ENCODE measurements at regions not wholly inside any gene's neighbourhood (a gene's known extent, or its start where the extent isn't known, plus 50 kb on each side); places are given as distances from the start of the nearest gene placed in this dataset.

DNA sequence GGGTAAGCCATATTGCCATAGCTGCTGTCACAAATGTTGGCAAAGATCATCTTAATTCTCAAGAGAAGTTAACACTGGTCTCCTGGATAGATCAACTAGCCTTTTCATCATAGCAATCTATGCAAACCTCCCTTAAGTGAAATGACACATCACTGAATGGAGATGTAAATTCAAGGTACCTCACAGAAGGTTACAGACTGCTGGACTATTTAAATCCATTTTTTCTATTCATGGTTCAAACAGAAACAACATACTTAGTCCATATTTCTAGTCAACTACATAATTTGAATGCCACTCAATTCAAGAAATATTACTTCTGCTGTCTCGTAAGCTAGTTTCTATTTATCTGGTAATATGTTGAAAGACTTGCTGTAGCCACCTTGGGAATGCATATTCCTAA is 748.3 kb downstream of the C12orf50 start:
- ChIA-PET POLR2A (no interaction called here), CTCF (no interaction called here)
- TF ChIP-seq, protein P1, sequence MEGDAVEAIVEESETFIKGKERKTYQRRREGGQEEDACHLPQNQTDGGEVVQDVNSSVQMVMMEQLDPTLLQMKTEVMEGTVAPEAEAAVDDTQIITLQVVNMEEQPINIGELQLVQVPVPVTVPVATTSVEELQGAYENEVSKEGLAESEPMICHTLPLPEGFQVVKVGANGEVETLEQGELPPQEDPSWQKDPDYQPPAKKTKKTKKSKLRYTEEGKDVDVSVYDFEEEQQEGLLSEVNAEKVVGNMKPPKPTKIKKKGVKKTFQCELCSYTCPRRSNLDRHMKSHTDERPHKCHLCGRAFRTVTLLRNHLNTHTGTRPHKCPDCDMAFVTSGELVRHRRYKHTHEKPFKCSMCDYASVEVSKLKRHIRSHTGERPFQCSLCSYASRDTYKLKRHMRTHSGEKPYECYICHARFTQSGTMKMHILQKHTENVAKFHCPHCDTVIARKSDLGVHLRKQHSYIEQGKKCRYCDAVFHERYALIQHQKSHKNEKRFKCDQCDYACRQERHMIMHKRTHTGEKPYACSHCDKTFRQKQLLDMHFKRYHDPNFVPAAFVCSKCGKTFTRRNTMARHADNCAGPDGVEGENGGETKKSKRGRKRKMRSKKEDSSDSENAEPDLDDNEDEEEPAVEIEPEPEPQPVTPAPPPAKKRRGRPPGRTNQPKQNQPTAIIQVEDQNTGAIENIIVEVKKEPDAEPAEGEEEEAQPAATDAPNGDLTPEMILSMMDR (IDR thresholded peaks at IDR 0.05; ENCODE audit: insufficient read depth, low read depth, low read length), result no peak
- no peak for DNase-seq (ENCODE audit: low read depth)
- no peaks in the 10 kb centered on the region for H3K36me3 ChIP-seq (ENCODE audit: control insufficient read depth, insufficient read depth, low read length)
- no peaks in the 10 kb centered on the region for H3K27me3 ChIP-seq (ENCODE audit: control insufficient read depth, insufficient read depth, low read length)
- H3K4me3 ChIP-seq (ENCODE audit: low read depth, low read length), result no peak overlapping the region

DNA sequence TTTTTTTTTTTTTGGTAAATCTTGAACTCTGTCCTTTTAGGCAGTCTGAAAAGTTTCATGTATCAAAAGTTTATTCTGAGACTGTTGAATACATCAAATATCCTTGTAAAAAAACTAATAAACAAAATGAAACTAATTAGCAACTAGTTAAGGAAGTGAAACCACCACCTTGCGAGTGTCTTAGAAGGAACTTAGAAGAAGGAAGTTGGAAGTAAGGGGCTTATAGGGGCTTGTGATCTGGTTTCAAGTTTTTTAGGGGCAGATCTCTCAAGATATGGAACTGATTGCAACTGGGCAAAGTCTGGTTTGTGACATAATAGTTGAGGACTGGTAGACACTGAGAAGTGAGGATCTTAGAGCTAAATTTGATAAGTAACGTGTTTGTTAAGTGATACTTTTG is 748.8 kb downstream of the C12orf50 start:
- Histone ChIP-seq H3K4me3 (ENCODE audit: low read depth, low read length) (no peak overlapping the region), H3K27me3 (ENCODE audit: control insufficient read depth, insufficient read depth, low read length) (no peaks in the 10 kb centered on the region), H3K36me3 (ENCODE audit: control insufficient read depth, insufficient read depth, low read length) (no peaks in the 10 kb centered on the region)
- ChIA-PET CTCF (interaction anchor here (0.7 kb wide), 1 partner anchor 18 kb away, joined by 3 read pairs; no protein-coding TSS in a partner anchor), POLR2A (no interaction called here)
- DNase-seq (ENCODE audit: low read depth), result no peak
- TF ChIP-seq, protein P1 (IDR thresholded peaks at IDR 0.05; ENCODE audit: insufficient read depth, low read depth, low read length), result no peak

DNA sequence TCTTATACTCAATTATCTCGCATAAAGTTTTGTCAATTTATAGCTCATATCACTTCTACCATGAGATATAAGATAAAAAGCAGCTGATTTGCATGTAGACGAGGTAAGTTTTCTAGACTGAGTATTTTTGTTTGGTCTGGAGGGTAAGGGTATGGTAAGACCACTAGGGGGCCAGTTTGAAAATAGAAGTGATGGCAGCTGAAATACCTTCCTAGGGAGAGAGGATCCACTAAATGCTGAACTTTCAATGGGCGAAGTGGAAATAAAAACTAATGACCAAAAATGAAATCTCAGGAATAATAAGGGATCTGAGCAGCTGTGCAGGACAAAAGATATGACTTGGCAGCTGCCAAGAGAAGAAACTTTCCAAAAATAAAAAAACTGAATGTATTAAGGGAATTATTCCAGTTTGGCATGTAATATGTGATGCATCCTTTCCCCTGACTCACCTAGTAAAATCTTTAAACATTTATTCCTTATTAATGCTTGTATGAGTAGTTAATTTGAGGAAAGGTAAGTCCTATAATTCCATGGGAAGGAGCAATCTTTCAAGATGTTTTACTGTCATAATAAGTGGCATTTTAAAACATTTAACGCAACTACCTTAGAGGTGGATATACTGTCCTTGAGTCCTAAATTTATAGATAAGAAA is 754.5 kb downstream of the C12orf50 start:
- ChIA-PET POLR2A (no interaction called here), CTCF (no interaction called here)
- DNase-seq (ENCODE audit: low read depth), result no peak
- Histone ChIP-seq H3K4me3 (ENCODE audit: low read depth, low read length) (no peak overlapping the region), H3K27me3 (ENCODE audit: control insufficient read depth, insufficient read depth, low read length) (no peaks in the 10 kb centered on the region), H3K36me3 (ENCODE audit: control insufficient read depth, insufficient read depth, low read length) (no peaks in the 10 kb centered on the region)
- TF ChIP-seq, protein P1 (IDR thresholded peaks at IDR 0.05; ENCODE audit: insufficient read depth, low read depth, low read length), result peak; percentile 12; the same call in 1 of the 2 replicates

DNA sequence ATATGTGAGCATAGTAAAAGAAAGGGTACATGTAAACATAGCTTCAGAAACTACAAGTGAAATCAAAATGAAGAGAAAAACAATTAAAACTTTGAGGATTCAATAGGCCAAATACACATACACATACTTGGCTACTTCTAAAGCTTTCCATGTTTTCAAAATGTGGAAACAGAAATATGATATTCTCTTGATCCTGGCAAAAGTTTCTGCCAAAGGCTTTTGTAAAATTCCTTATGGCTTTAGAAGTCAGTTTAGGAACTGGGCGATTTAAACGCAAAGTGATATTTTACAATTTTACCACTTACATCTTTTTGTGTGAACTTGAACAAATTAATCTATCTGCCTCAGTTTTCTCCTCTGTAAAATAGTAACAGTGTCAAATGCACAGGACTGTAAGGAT is 756.4 kb downstream of the C12orf50 start:
- DNase-seq (ENCODE audit: low read depth), result no peak
- Histone ChIP-seq H3K36me3 (ENCODE audit: control insufficient read depth, insufficient read depth, low read length) (no peaks in the 10 kb centered on the region), H3K27me3 (ENCODE audit: control insufficient read depth, insufficient read depth, low read length) (no peaks in the 10 kb centered on the region), H3K4me3 (ENCODE audit: low read depth, low read length) (no peak overlapping the region)
- TF ChIP-seq, protein P1 (IDR thresholded peaks at IDR 0.05; ENCODE audit: insufficient read depth, low read depth, low read length), result no peak
- CTCF ChIA-PET, result no interaction called here
- POLR2A ChIA-PET, result no interaction called here

DNA sequence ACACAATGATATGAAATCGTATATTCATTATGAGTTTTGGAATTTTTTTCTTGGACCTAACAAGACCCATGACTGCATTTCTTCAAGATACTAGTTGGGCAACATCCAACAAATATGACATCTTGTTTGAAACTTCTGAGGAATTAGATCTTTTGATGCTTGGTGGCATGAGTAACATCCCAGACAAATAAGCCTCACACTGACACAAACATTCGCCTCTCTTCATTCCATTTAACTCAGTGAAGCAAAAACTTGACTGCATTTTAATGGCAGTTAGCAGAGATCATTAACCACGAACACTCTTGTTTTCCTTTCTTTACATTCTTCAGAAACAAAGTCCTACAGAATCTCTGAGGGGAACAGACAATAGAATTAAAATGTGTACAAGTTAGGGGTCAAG is 758.3 kb downstream of the C12orf50 start:
- Histone ChIP-seq H3K4me3 (ENCODE audit: low read depth, low read length) (no peak overlapping the region), H3K36me3 (ENCODE audit: control insufficient read depth, insufficient read depth, low read length) (no peaks in the 10 kb centered on the region), H3K27me3 (ENCODE audit: control insufficient read depth, insufficient read depth, low read length) (no peaks in the 10 kb centered on the region)
- no peak for DNase-seq (ENCODE audit: low read depth)
- ChIA-PET CTCF (no interaction called here), POLR2A (no interaction called here)
- TF ChIP-seq, protein P1 (IDR thresholded peaks at IDR 0.05; ENCODE audit: insufficient read depth, low read depth, low read length), result no peak
